SK-N-SH (cell line): ENCODE measurements at regions not wholly inside any gene's neighbourhood (a gene's known extent, or its start where the extent isn't known, plus 50 kb on each side); places are given as distances from the start of the nearest gene placed in this dataset.

Experiments
- JUND ChIP-seq: IDR thresholded peaks from 2 replicates; pipeline ENCODE4 v1.4.0; 2012
- YY1 ChIP-seq: IDR thresholded peaks from 2 replicates; pipeline ENCODE4 v1.4.0; 2012; ENCODE audit warnings: low read depth, mild to moderate bottlenecking
- TF ChIP-seq, protein P1 (sequence below): IDR thresholded peaks from 2 replicates; pipeline ENCODE4 v1.4.0; 2012; ENCODE audit warnings: low read depth, borderline replicate concordance
- TF ChIP-seq, protein P2 (sequence below): fragments of 200-600 bp; sonication (generic); IDR thresholded peaks from 2 replicates; pipeline ENCODE4 v1.6.1; 2017; ENCODE audit warnings: antibody characterized with exemption, mild to moderate bottlenecking, moderate library complexity

DNA sequence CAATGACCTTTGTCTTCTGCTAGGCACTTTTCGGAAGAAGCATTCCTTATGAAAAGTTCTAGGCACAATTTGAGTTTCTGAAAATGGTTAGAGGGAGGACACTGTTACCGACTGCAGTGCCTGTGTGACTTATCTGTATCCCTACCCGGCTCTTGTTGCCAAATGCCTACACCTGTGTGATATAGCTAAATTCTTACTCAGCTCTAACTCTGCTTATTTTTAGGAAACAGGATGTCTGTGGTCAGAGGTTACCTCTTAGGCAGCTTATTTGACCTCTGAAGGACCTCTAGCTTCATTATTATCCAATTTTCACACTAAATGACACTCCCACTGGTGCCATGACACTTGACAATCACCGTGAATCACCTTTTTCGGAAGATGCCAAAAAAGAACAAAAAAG, 561.1 kb upstream of the SMIM31 start:
- TF ChIP-seq, protein P1, sequence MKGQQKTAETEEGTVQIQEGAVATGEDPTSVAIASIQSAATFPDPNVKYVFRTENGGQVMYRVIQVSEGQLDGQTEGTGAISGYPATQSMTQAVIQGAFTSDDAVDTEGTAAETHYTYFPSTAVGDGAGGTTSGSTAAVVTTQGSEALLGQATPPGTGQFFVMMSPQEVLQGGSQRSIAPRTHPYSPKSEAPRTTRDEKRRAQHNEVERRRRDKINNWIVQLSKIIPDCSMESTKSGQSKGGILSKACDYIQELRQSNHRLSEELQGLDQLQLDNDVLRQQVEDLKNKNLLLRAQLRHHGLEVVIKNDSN: no peak
- TF ChIP-seq, protein P2, sequence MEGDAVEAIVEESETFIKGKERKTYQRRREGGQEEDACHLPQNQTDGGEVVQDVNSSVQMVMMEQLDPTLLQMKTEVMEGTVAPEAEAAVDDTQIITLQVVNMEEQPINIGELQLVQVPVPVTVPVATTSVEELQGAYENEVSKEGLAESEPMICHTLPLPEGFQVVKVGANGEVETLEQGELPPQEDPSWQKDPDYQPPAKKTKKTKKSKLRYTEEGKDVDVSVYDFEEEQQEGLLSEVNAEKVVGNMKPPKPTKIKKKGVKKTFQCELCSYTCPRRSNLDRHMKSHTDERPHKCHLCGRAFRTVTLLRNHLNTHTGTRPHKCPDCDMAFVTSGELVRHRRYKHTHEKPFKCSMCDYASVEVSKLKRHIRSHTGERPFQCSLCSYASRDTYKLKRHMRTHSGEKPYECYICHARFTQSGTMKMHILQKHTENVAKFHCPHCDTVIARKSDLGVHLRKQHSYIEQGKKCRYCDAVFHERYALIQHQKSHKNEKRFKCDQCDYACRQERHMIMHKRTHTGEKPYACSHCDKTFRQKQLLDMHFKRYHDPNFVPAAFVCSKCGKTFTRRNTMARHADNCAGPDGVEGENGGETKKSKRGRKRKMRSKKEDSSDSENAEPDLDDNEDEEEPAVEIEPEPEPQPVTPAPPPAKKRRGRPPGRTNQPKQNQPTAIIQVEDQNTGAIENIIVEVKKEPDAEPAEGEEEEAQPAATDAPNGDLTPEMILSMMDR: no peak
- TF ChIP-seq YY1: no peak
- no peak for TF ChIP-seq JUND
